H9 (cell line): ENCODE measurements at regions not wholly inside any gene's neighbourhood (a gene's known extent, or its start where the extent isn't known, plus 50 kb on each side); places are given as distances from the start of the nearest gene placed in this dataset.

Experiments used
- DNase-seq: peaks from one replicate; pipeline ENCODE4 v3.0.0-alpha.2; 2017
- H2AFZ ChIP-seq: one replicate; pipeline ENCODE4 v1.6.1; 2013; ENCODE audit warnings: mild to moderate bottlenecking, low read length, control low read depth, moderate library complexity
- H2AK5ac ChIP-seq: 2 replicates; pipeline ENCODE4 v1.6.1; 2013; ENCODE audit warnings: low read length, control low read depth, mixed read lengths; ENCODE audit not compliant: insufficient read length
- H2BK120ac ChIP-seq: one replicate; pipeline ENCODE4 v1.6.1; 2013; ENCODE audit warnings: low read depth, mild to moderate bottlenecking, low read length, control low read depth, inconsistent platforms; ENCODE audit not compliant: poor library complexity, severe bottlenecking
- H2BK12ac ChIP-seq: 2 replicates; pipeline ENCODE4 v1.6.1; 2013; ENCODE audit warnings: low read length, control low read depth, mixed read lengths, low read depth; ENCODE audit not compliant: insufficient read length
- H2BK15ac ChIP-seq: 2 replicates; pipeline ENCODE4 v1.6.1; 2013; ENCODE audit warnings: low read depth, low read length, control low read depth
- H2BK20ac ChIP-seq: one replicate; pipeline ENCODE4 v1.6.1; 2013; ENCODE audit warnings: low read depth, mild to moderate bottlenecking, low read length, control low read depth, inconsistent platforms; ENCODE audit not compliant: poor library complexity, severe bottlenecking
- H2BK5ac ChIP-seq: 2 replicates; pipeline ENCODE4 v1.6.1; 2013; ENCODE audit warnings: low read length, control low read depth, mixed read lengths; ENCODE audit not compliant: insufficient read length
- H3K14ac ChIP-seq: 2 replicates; pipeline ENCODE4 v1.6.1; 2013; ENCODE audit warnings: low read length, control low read depth; ENCODE audit not compliant: insufficient read depth
- H3K18ac ChIP-seq: 2 replicates; pipeline ENCODE4 v1.6.1; 2013; ENCODE audit warnings: low read depth, mild to moderate bottlenecking, mixed read lengths, low read length, control low read depth; ENCODE audit not compliant: insufficient read length
- H3K23ac ChIP-seq: 2 replicates; pipeline ENCODE4 v1.6.1; 2013; ENCODE audit warnings: low read length, control low read depth, mixed read lengths, low read depth; ENCODE audit not compliant: insufficient read length
- H3K23me2 ChIP-seq: 2 replicates; pipeline ENCODE4 v1.6.1; 2013; ENCODE audit warnings: low read depth, mild to moderate bottlenecking, mixed read lengths, low read length, control low read depth; ENCODE audit not compliant: insufficient read length, poor library complexity, severe bottlenecking
- H3K27ac ChIP-seq: 2 replicates; pipeline ENCODE4 v1.5.1; 2013; ENCODE audit warnings: low read length, control low read depth, mixed read lengths, low read depth; ENCODE audit not compliant: insufficient read length
- H3K27me3 ChIP-seq: 2 replicates; pipeline ENCODE4 v1.6.1; 2013; ENCODE audit warnings: low read length, control low read depth, inconsistent platforms; ENCODE audit not compliant: insufficient read depth
- H3K4ac ChIP-seq: 2 replicates; pipeline ENCODE4 v1.6.1; 2013; ENCODE audit warnings: low read depth, mild to moderate bottlenecking, control low read depth, inconsistent platforms, low read length, moderate library complexity
- H3K4me1 ChIP-seq: 2 replicates; pipeline ENCODE4 v1.6.1; 2013; ENCODE audit warnings: low read length, control low read depth, inconsistent platforms; ENCODE audit not compliant: insufficient read depth
- H3K4me2 ChIP-seq: 2 replicates; pipeline ENCODE4 v1.6.1; 2013; ENCODE audit warnings: low read length, control low read depth, mixed read lengths; ENCODE audit not compliant: insufficient read length, insufficient read depth
- H3K56ac ChIP-seq: 2 replicates; pipeline ENCODE4 v1.6.1; 2013; ENCODE audit warnings: low read depth, mild to moderate bottlenecking, mixed read lengths, low read length, control low read depth; ENCODE audit not compliant: insufficient read length
- H3K79me1 ChIP-seq: 2 replicates; pipeline ENCODE4 v1.6.1; 2013; ENCODE audit warnings: low read depth, mild to moderate bottlenecking, moderate library complexity, low read length, control low read depth, inconsistent platforms; ENCODE audit not compliant: insufficient read depth, poor library complexity, severe bottlenecking
- H3K79me2 ChIP-seq: 2 replicates; pipeline ENCODE4 v1.6.1; 2013; ENCODE audit warnings: low read length, control low read depth, inconsistent platforms; ENCODE audit not compliant: insufficient read depth
- H3K9ac ChIP-seq: 2 replicates; pipeline ENCODE4 v1.6.1; 2013; ENCODE audit warnings: low read length, control low read depth, mixed read lengths; ENCODE audit not compliant: insufficient read length; ENCODE audit errors: extremely low read depth
- H3K9me3 ChIP-seq: one replicate; pipeline ENCODE4 v1.6.1; 2013; ENCODE audit warnings: low read depth, low read length, inconsistent platforms; ENCODE audit not compliant: control insufficient read depth
- H3T11ph ChIP-seq: one replicate; pipeline ENCODE4 v1.6.1; 2013; ENCODE audit warnings: mild to moderate bottlenecking, low read length, control low read depth, inconsistent platforms
- H4K20me1 ChIP-seq: one replicate; pipeline ENCODE4 v1.6.1; 2013; ENCODE audit not compliant: control insufficient read depth, insufficient read length, insufficient read depth
- H4K5ac ChIP-seq: 2 replicates; pipeline ENCODE4 v1.6.1; 2013; ENCODE audit warnings: low read depth, mild to moderate bottlenecking, mixed read lengths, low read length, control low read depth; ENCODE audit not compliant: insufficient read length
- H4K8ac ChIP-seq: replicated peaks from 2 replicates; pipeline ENCODE4 v1.6.1; 2013; ENCODE audit warnings: low read length, control low read depth, mixed read lengths, low read depth; ENCODE audit not compliant: insufficient read length
- H4K91ac ChIP-seq: 2 replicates; pipeline ENCODE4 v1.6.1; 2013; ENCODE audit warnings: low read depth, mild to moderate bottlenecking, moderate library complexity, mixed read lengths, low read length, control low read depth; ENCODE audit not compliant: insufficient read length
- H3K27ac Mint-ChIP-seq, 3 experiments: 2 replicates in 2 of 3; 3 replicates in 1 of 3; pipeline ENCODE4 v1.8.0; 2020 to 2021; ENCODE audit warnings: mixed read lengths in 3 of 3, mild to moderate bottlenecking in 1 of 3, moderate library complexity in 1 of 3
- H3K27me3 Mint-ChIP-seq: 2 replicates; pipeline ENCODE4 v1.8.0; 2021; ENCODE audit warnings: low read depth, mild to moderate bottlenecking, moderate library complexity, mixed read lengths
- H3K36me3 Mint-ChIP-seq, 3 experiments: 2 replicates in 2 of 3; 3 replicates in 1 of 3; pipeline ENCODE4 v1.8.0; 2020 to 2021; ENCODE audit warnings: low read depth in 3 of 3, mixed read lengths in 3 of 3; ENCODE audit not compliant: insufficient read depth in 1 of 3
- H3K4me1 Mint-ChIP-seq, 2 experiments: 2 replicates each; pipeline ENCODE4 v1.8.0; 2020; ENCODE audit warnings: mixed read lengths in 2 of 2
- H3K4me3 Mint-ChIP-seq, 2 experiments: 2 replicates in 1 of 2; 3 replicates in 1 of 2; pipeline ENCODE4 v1.8.0; 2020 to 2021; ENCODE audit warnings: mild to moderate bottlenecking in 2 of 2, mixed read lengths in 2 of 2, moderate library complexity in 1 of 2
- H3K9me3 Mint-ChIP-seq, 2 experiments: 2 replicates in 1 of 2; 3 replicates in 1 of 2; pipeline ENCODE4 v1.8.0; 2020; ENCODE audit warnings: mild to moderate bottlenecking in 2 of 2, mixed read lengths in 2 of 2, moderate library complexity in 1 of 2
- WGBS: extraction: QIAGEN DNeasy Blood & Tissue Kit; methylation state at CpG from one replicate; pipeline ENCODE4 v1.1.7; 2013; ENCODE audit warnings: missing lambda C conversion rate, low lambda C conversion rate, mixed read lengths; ENCODE audit not compliant: insufficient read length; ENCODE audit errors: extremely low coverage; 5-methylcytosine and 5-hydroxymethylcytosine counted together
- TF ChIP-seq, protein P1 (sequence below): fragments of 200-600 bp; sonication (generic); conservative IDR thresholded peaks from 3 replicates; pipeline ENCODE4 v1.8.0; 2021; ENCODE audit warnings: antibody characterized with exemption, mild to moderate bottlenecking

- Histone ChIP-seq H4K8ac (no peak overlapping the region), H3K4ac (no peak overlapping the region), H3K79me1 (no peaks in the 10 kb centered on the region), H3K14ac (no peak overlapping the region), H3K56ac (no peak overlapping the region), H2AFZ (no peak overlapping the region), H3K27ac (no peak overlapping the region), H2BK15ac (no peak overlapping the region), H4K20me1 (no peaks in the 10 kb centered on the region), H3K4me1 (no peaks in the 10 kb centered on the region), H3K9me3 (no peaks in the 10 kb centered on the region), H4K91ac (no peak overlapping the region), H2BK12ac (no peak overlapping the region), H3K79me2 (no peaks in the 10 kb centered on the region), H3K9ac (no peak overlapping the region), H2AK5ac (no peak overlapping the region), H3K27me3 (no peaks in the 10 kb centered on the region), H2BK120ac (no peak overlapping the region), H2BK5ac (no peak overlapping the region), H3T11ph (no peak overlapping the region), H3K23me2 (no peaks in the 10 kb centered on the region), H2BK20ac (no peak overlapping the region), H3K23ac (no peak overlapping the region), H3K18ac (no peak overlapping the region), H4K5ac (no peak overlapping the region), H3K4me2 (no peak overlapping the region)
- TF ChIP-seq, protein P1, sequence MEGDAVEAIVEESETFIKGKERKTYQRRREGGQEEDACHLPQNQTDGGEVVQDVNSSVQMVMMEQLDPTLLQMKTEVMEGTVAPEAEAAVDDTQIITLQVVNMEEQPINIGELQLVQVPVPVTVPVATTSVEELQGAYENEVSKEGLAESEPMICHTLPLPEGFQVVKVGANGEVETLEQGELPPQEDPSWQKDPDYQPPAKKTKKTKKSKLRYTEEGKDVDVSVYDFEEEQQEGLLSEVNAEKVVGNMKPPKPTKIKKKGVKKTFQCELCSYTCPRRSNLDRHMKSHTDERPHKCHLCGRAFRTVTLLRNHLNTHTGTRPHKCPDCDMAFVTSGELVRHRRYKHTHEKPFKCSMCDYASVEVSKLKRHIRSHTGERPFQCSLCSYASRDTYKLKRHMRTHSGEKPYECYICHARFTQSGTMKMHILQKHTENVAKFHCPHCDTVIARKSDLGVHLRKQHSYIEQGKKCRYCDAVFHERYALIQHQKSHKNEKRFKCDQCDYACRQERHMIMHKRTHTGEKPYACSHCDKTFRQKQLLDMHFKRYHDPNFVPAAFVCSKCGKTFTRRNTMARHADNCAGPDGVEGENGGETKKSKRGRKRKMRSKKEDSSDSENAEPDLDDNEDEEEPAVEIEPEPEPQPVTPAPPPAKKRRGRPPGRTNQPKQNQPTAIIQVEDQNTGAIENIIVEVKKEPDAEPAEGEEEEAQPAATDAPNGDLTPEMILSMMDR = no peak
- H3K4me1 Mint-ChIP-seq = no peaks in the 10 kb centered on the region
- no peaks in the 10 kb centered on the region; a peak in 1 of 7 replicates for H3K36me3 Mint-ChIP-seq
- H3K27ac Mint-ChIP-seq = no peak overlapping the region; a peak in 1 of 7 replicates
- H3K27me3 Mint-ChIP-seq = no peaks in the 10 kb centered on the region; the same call in 1 of the 2 replicates
- H3K9me3 Mint-ChIP-seq = no peaks in the 10 kb centered on the region
- WGBS = 100% methylated on average over 1 of the region's 6 CpGs
- no peak for DNase-seq
- H3K4me3 Mint-ChIP-seq = no peak overlapping the region
Measured at GRCh38 chr5:15070907-15071306, 199.3 kb upstream of the ANKH start.
